Loucy (cell line): ENCODE measurements at regions not wholly inside any gene's neighbourhood (a gene's known extent, or its start where the extent isn't known, plus 50 kb on each side); places are given as distances from the start of the nearest gene placed in this dataset.

Experiments
- EZH2phosphoT487 ChIP-seq: fragments of 200-600 bp; IDR thresholded peaks from 2 replicates; pipeline ENCODE4 v1.6.1; 2018; ENCODE audit warnings: antibody characterized with exemption, mild to moderate bottlenecking, moderate library complexity, borderline replicate concordance
- TF ChIP-seq, protein P1 (sequence below): fragments of 200-600 bp; sonication (generic); conservative IDR thresholded peaks from 2 replicates; pipeline ENCODE4 v1.5.1; 2014; ENCODE audit warnings: mild to moderate bottlenecking, antibody characterized with exemption, low read length

DNA sequence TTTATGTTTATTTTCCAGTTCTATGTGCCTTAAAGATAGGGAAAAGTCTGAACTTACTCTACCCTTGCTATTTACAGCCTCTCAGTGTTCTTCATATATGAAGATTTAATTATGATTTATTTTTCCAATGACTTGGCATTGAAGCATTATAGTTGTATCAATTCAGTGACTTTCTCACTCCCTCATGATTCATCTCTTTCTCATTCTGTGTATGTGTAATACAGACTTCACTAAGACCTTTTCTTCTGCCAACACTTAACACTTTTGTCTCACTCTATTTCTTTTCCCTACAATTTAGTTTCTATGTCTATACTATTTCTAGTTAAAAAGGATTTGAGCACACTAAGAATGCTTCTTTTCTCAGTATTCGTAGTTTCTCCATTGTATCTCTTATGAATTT lies 1470.3 kb upstream of the ACVR2A start:
- TF ChIP-seq, protein P1, sequence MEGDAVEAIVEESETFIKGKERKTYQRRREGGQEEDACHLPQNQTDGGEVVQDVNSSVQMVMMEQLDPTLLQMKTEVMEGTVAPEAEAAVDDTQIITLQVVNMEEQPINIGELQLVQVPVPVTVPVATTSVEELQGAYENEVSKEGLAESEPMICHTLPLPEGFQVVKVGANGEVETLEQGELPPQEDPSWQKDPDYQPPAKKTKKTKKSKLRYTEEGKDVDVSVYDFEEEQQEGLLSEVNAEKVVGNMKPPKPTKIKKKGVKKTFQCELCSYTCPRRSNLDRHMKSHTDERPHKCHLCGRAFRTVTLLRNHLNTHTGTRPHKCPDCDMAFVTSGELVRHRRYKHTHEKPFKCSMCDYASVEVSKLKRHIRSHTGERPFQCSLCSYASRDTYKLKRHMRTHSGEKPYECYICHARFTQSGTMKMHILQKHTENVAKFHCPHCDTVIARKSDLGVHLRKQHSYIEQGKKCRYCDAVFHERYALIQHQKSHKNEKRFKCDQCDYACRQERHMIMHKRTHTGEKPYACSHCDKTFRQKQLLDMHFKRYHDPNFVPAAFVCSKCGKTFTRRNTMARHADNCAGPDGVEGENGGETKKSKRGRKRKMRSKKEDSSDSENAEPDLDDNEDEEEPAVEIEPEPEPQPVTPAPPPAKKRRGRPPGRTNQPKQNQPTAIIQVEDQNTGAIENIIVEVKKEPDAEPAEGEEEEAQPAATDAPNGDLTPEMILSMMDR, result no peak
- TF ChIP-seq EZH2phosphoT487, result no peak
